ENCODE measurements at regions not wholly inside any gene's neighbourhood (a gene's known extent, or its start where the extent isn't known, plus 50 kb on each side); places are given as distances from the start of the nearest gene placed in this dataset.

DNA sequence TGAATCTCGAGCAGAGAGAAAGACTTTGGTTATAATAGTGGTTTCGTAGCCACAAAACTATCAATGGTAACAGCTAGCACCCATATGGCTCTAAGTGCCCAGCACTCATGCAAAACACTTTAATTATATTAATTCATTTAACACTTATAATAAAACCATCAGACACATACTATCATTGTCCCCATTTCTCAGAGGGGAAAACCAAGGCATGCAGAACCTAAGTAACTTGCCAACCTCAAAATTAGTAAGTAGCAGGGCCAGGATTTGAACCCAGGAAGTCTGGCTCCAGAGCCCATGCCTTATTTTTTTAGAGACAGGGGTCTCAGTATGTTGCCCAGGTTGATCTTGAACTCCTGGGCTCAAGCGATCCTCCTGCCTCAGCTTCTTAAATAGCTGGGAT is 145.6 kb upstream of the HS3ST2 start:
- Histone ChIP-seq H3K27ac (no peak overlapping the region), H3K36me3 (no peaks in the 10 kb centered on the region), H3K27me3 (no peaks in the 10 kb centered on the region), H3K9me3 (no peaks in the 10 kb centered on the region), H3K4me3 (no peak overlapping the region), H3K4me1 (no peaks in the 10 kb centered on the region)
- WGBS (ENCODE audit: insufficient coverage, low coverage, low lambda C conversion rate, missing lambda C conversion rate): 68% methylated on average over 3 of the region's 3 CpGs
- DNase-seq: no peak
- no peak for TF ChIP-seq POLR2A (IDR thresholded peaks at IDR 0.05)
- TF ChIP-seq, protein P1, sequence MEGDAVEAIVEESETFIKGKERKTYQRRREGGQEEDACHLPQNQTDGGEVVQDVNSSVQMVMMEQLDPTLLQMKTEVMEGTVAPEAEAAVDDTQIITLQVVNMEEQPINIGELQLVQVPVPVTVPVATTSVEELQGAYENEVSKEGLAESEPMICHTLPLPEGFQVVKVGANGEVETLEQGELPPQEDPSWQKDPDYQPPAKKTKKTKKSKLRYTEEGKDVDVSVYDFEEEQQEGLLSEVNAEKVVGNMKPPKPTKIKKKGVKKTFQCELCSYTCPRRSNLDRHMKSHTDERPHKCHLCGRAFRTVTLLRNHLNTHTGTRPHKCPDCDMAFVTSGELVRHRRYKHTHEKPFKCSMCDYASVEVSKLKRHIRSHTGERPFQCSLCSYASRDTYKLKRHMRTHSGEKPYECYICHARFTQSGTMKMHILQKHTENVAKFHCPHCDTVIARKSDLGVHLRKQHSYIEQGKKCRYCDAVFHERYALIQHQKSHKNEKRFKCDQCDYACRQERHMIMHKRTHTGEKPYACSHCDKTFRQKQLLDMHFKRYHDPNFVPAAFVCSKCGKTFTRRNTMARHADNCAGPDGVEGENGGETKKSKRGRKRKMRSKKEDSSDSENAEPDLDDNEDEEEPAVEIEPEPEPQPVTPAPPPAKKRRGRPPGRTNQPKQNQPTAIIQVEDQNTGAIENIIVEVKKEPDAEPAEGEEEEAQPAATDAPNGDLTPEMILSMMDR (IDR thresholded peaks at IDR 0.05): no peak
- no peak for ATAC-seq
- intact Hi-C loops (cut with DNase I): loop anchor here in 1 of 2 donors (10.0 kb wide), 1 partner anchor 354 kb away; no protein-coding TSS in a partner anchor

DNA sequence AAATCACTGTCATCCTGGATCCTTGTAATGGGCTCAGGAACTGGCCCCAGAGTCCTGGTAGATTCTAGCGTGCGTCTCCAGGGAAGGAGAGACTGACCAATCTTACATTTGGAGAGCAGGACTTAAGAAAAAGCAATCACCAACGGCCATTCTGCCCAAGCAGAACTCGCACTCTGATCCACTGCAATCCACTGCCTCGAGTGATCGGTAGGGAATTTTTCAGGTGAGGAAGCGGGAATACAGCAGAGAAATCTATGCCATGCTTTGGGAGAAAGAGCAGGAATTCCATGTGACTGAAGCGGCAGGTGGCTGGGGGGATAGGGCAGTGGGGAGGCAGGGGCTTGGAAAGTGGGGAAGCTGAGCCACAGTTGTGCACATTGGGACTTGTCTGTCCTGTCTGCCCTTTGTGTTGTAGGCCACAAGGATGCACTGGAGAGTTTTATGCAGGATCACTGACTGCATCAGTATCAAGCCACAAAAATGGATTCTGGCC is 143.9 kb upstream of the HS3ST2 start:
- DNase-seq (no peak), ATAC-seq (peak in 1 of 4 donors; percentile 14)
- no peak overlapping the region for H3K27ac ChIP-seq
- no peak overlapping the region for H3K4me3 ChIP-seq
- intact Hi-C loops (cut with DNase I): no loop called here
- 85% methylated on average over 8 of the region's 8 CpGs for WGBS (ENCODE audit: insufficient coverage, low coverage, low lambda C conversion rate, missing lambda C conversion rate)
- H3K36me3 ChIP-seq: no peaks in the 10 kb centered on the region
- TF ChIP-seq, protein P1 (IDR thresholded peaks at IDR 0.05): no peak
- TF ChIP-seq POLR2A (IDR thresholded peaks at IDR 0.05): no peak
- no peaks in the 10 kb centered on the region for H3K4me1 ChIP-seq
- no peaks in the 10 kb centered on the region for H3K9me3 ChIP-seq
- H3K27me3 ChIP-seq: no peaks in the 10 kb centered on the region

DNA sequence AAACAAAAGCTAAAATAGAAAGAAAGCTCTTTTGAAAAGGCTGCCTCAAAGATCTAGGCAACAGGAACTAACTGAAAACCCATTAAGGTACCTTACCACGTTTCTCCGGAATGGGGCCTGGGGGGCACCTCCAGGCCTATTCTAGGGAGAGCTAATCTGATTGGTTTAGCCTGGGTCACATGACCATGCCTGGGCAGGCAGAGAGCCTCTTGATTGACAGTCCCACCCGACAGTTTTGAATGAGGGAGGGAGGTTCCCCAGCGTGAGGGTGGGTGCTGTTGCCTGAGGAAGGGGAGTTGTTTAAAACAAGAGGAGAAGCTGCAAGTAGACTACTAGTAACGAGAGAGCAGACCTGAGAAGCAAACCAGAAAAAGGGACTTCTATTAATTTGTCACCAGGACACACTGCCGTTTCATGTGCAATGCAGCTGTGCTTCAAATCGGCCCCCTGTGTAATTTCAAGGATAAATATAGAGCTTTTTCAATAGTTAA is 143.4 kb upstream of the HS3ST2 start:
- intact Hi-C loops (cut with DNase I): no loop called here
- H3K36me3 ChIP-seq: no peaks in the 10 kb centered on the region
- H3K4me3 ChIP-seq: no peak overlapping the region
- DNase-seq (no peak), ATAC-seq (peak in 1 of 4 donors; percentile 16)
- TF ChIP-seq, protein P1 (IDR thresholded peaks at IDR 0.05): no peak
- TF ChIP-seq POLR2A (IDR thresholded peaks at IDR 0.05): no peak
- no peaks in the 10 kb centered on the region for H3K9me3 ChIP-seq
- H3K27ac ChIP-seq: no peak overlapping the region
- 18% methylated on average over 7 of the region's 7 CpGs for WGBS (ENCODE audit: insufficient coverage, low coverage, low lambda C conversion rate, missing lambda C conversion rate)
- H3K27me3 ChIP-seq: no peaks in the 10 kb centered on the region
- no peaks in the 10 kb centered on the region for H3K4me1 ChIP-seq

DNA sequence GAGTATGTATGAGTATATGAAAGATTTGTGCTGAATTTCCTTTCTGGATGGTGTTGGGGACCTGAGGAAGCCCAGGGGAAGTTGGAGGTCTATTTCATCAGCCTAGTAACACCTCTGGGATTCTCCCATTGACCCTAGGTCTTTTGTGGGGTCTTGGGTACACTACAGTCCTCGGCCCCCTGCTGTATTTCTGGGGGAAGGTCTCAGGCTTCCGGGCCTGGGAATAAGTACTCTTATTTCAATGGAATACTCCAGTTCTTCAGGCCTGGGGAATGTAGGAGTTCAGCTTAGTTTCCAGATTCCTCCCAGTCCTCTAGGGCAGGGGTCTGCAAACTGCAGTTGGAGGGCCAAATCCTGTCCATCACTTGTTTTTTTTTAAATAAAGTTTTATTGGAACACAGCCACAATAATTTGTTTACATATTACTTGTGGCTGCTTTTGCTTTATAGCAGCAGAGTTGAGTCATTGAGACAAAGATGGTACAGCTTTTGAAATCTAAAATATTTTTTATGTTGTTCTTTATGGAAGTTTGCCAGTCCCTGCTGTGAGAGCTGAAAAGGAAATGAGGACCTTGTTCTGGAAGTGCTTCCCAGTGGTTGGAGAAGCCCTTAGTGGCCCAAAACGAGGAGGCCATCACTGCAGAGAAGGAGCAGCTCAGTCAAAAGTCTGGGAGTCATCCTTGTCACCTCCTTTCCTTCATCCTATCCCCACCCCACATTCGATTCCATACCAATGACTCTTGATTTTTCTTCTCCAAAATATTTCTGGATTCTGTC is 142.5 kb upstream of the HS3ST2 start:
- no peak for DNase-seq
- intact Hi-C loops (cut with DNase I): no loop called here
- Histone ChIP-seq H3K27me3 (no peaks in the 10 kb centered on the region), H3K27ac (no peak overlapping the region), H3K4me3 (no peak overlapping the region), H3K36me3 (no peaks in the 10 kb centered on the region), H3K4me1 (no peaks in the 10 kb centered on the region), H3K9me3 (no peaks in the 10 kb centered on the region)
- 51% methylated on average over 4 of the region's 4 CpGs for WGBS (ENCODE audit: insufficient coverage, low coverage, low lambda C conversion rate, missing lambda C conversion rate)
- ATAC-seq: no peak
- TF ChIP-seq POLR2A (IDR thresholded peaks at IDR 0.05): no peak
- TF ChIP-seq, protein P1 (IDR thresholded peaks at IDR 0.05): no peak

Data from right lobe of liver (tissue), 6 donors.